ENCODE measurements at regions not wholly inside any gene's neighbourhood (a gene's known extent, or its start where the extent isn't known, plus 50 kb on each side); places are given as distances from the start of the nearest gene placed in this dataset.

- WGBS (ENCODE audit: insufficient coverage, low lambda C conversion rate), result no CpG with 5 or more reads among the region's 10 CpGs
- no peak overlapping the region for H3K27ac ChIP-seq (ENCODE audit: low read length)
- no peak overlapping the region for H3K4me3 ChIP-seq (ENCODE audit: low read length)
Observed at GRCh38 chr7:27361522-27361921, 118.9 kb downstream of the EVX1 start.

DNA sequence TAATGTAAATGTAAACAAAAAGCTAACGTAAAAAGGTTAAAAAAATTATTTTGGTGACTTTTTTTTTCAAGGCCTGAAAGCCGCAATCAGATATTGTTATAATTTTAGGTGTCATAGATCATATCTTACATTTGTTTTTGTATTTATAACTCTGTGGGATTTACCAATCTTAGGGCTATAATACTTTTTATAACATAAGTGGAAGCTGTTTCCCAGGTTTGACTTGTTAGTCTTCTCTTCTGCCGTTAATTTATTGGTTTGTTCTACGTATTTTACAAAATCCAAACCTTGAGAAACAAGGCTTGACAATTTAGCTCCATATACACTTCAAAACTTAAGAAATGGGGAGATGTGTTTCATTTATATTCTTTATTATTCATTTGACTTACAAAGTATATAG lies 119.4 kb downstream of the EVX1 start:
- Histone ChIP-seq H3K9me3 (ENCODE audit: control insufficient read depth, low read depth, low read length) (no peaks in the 10 kb centered on the region), H3K4me1 (ENCODE audit: control insufficient read depth, insufficient read depth, low read length) (no peaks in the 10 kb centered on the region), H3K27me3 (ENCODE audit: control insufficient read depth, insufficient read depth, low read length) (no peaks in the 10 kb centered on the region), H3K36me3 (ENCODE audit: control insufficient read depth, insufficient read depth, low read length) (no peaks in the 10 kb centered on the region), H3K27ac (ENCODE audit: low read length) (no peak overlapping the region), H3K4me3 (ENCODE audit: low read length) (no peak overlapping the region)
- 80% methylated on average over 2 of the region's 4 CpGs for WGBS (ENCODE audit: insufficient coverage, low lambda C conversion rate)
- DNase-seq, result no peak

More at GRCh38 chr7:27361522-27361921, 118.9 kb downstream of the EVX1 start:
- DNase-seq, result peak in 1 of 2 donors; percentile 22
- Histone ChIP-seq H3K4me1 (ENCODE audit: control insufficient read depth, insufficient read depth, low read length) (no peaks in the 10 kb centered on the region), H3K27me3 (ENCODE audit: control insufficient read depth, insufficient read depth, low read length) (no peaks in the 10 kb centered on the region), H3K36me3 (ENCODE audit: control insufficient read depth, insufficient read depth, low read length) (no peaks in the 10 kb centered on the region), H3K9me3 (ENCODE audit: control insufficient read depth, low read depth, low read length) (no peaks in the 10 kb centered on the region)

- Histone ChIP-seq H3K9me3 (ENCODE audit: control insufficient read depth, low read depth, low read length) (peaks cover 3% of the 10 kb centered on the region), H3K27ac (ENCODE audit: low read length) (no peak overlapping the region), H3K4me3 (ENCODE audit: low read length) (no peak overlapping the region), H3K36me3 (ENCODE audit: control insufficient read depth, insufficient read depth, low read length) (no peaks in the 10 kb centered on the region), H3K27me3 (ENCODE audit: control insufficient read depth, insufficient read depth, low read length) (no peaks in the 10 kb centered on the region), H3K4me1 (ENCODE audit: control insufficient read depth, insufficient read depth, low read length) (peaks cover 3% of the 10 kb centered on the region)
- peak; percentile 21 to 39 for DNase-seq
- whole genome bisulfite sequencing (ENCODE audit: insufficient coverage, low lambda C conversion rate), result 80% methylated on average over 1 of the region's 4 CpGs
Observed at GRCh38 chr7:27364344-27364758, 121.7 kb downstream of the EVX1 start.

- H3K27ac ChIP-seq (ENCODE audit: low read length), result no peak overlapping the region
- WGBS (ENCODE audit: insufficient coverage, low lambda C conversion rate), result no CpG with 5 or more reads among the region's 4 CpGs
- peaks cover 3% of the 10 kb centered on the region for H3K9me3 ChIP-seq (ENCODE audit: control insufficient read depth, low read depth, low read length)
- H3K4me3 ChIP-seq (ENCODE audit: low read length), result no peak overlapping the region
- DNase-seq, result peak; percentile 39 to 54
- H3K36me3 ChIP-seq (ENCODE audit: control insufficient read depth, insufficient read depth, low read length), result no peaks in the 10 kb centered on the region
- peaks cover 3% of the 10 kb centered on the region for H3K4me1 ChIP-seq (ENCODE audit: control insufficient read depth, insufficient read depth, low read length)
- H3K27me3 ChIP-seq (ENCODE audit: control insufficient read depth, insufficient read depth, low read length), result no peaks in the 10 kb centered on the region
Observed at GRCh38 chr7:27367179-27367932, 124.8 kb downstream of the EVX1 start.

- Histone ChIP-seq H3K27me3 (ENCODE audit: control insufficient read depth, insufficient read depth, low read length) (no peaks in the 10 kb centered on the region), H3K36me3 (ENCODE audit: control insufficient read depth, insufficient read depth, low read length) (no peaks in the 10 kb centered on the region), H3K27ac (ENCODE audit: low read length) (no peak overlapping the region), H3K9me3 (ENCODE audit: control insufficient read depth, low read depth, low read length) (peaks cover 3% of the 10 kb centered on the region), H3K4me1 (ENCODE audit: control insufficient read depth, insufficient read depth, low read length) (peaks cover 3% of the 10 kb centered on the region), H3K4me3 (ENCODE audit: low read length) (no peak overlapping the region)
- no peak for DNase-seq
- WGBS (ENCODE audit: insufficient coverage, low lambda C conversion rate), result no CpG with 5 or more reads among the region's 4 CpGs
Observed at GRCh38 chr7:27367933-27368549, 125.4 kb downstream of the EVX1 start.

- H3K27me3 ChIP-seq (ENCODE audit: control insufficient read depth, insufficient read depth, low read length), result peaks cover 8% of the 10 kb centered on the region
- no peak overlapping the region for H3K27ac ChIP-seq (ENCODE audit: low read length)
- H3K36me3 ChIP-seq (ENCODE audit: control insufficient read depth, insufficient read depth, low read length), result no peaks in the 10 kb centered on the region
- DNase-seq, result no peak
- no peaks in the 10 kb centered on the region for H3K4me1 ChIP-seq (ENCODE audit: control insufficient read depth, insufficient read depth, low read length)
- WGBS (ENCODE audit: insufficient coverage, low lambda C conversion rate), result 86% methylated on average over 3 of the region's 6 CpGs
- H3K9me3 ChIP-seq (ENCODE audit: control insufficient read depth, low read depth, low read length), result peaks cover 3% of the 10 kb centered on the region
- no peak overlapping the region for H3K4me3 ChIP-seq (ENCODE audit: low read length)
Observed at GRCh38 chr7:27374958-27375841, 132.6 kb downstream of the EVX1 start.

DNA sequence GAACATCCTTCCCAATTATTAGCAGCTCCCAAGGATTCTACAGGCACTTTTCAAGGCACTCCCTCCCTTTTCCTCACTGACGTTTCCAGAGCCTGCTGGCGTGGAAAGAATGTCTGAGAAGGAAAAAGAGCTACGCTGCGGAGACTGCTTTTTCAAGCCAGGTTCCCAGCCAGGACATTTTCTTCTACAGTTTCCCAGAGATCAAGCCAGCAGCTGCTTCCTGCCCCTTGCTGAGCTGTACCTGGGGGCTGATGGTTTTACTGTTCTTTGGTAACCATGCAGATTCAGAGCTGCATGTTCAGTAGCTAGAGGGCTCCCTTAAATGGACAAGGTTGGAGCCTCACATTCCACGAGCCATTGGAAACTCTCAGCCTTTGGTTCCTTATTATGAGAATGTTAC lies 133.4 kb downstream of the EVX1 start:
- peaks cover 3% of the 10 kb centered on the region for H3K9me3 ChIP-seq (ENCODE audit: control insufficient read depth, low read depth, low read length)
- no peaks in the 10 kb centered on the region for H3K36me3 ChIP-seq (ENCODE audit: control insufficient read depth, insufficient read depth, low read length)
- no peaks in the 10 kb centered on the region for H3K4me1 ChIP-seq (ENCODE audit: control insufficient read depth, insufficient read depth, low read length)
- no peak overlapping the region for H3K27ac ChIP-seq (ENCODE audit: low read length)
- H3K4me3 ChIP-seq (ENCODE audit: low read length), result no peak overlapping the region
- no peak for DNase-seq
- no CpG with 5 or more reads among the region's 5 CpGs for WGBS (ENCODE audit: insufficient coverage, low lambda C conversion rate)
- peaks cover 8% of the 10 kb centered on the region for H3K27me3 ChIP-seq (ENCODE audit: control insufficient read depth, insufficient read depth, low read length)

GRCh38 chr7:27377988-27378387 lies 135.4 kb downstream of the EVX1 start:
- peaks cover 8% of the 10 kb centered on the region for H3K27me3 ChIP-seq (ENCODE audit: control insufficient read depth, insufficient read depth, low read length)

GRCh38 chr7:27382307-27382706 lies 139.7 kb downstream of the EVX1 start:
- WGBS (ENCODE audit: insufficient coverage, low lambda C conversion rate), result no CpG with 5 or more reads among the region's 4 CpGs

More at GRCh38 chr7:27377988-27378387, 135.4 kb downstream of the EVX1 start:
- H3K4me1 ChIP-seq (ENCODE audit: control insufficient read depth, insufficient read depth, low read length), result no peaks in the 10 kb centered on the region
- WGBS (ENCODE audit: insufficient coverage, low lambda C conversion rate), result 100% methylated on average over 1 of the region's 8 CpGs
- no peaks in the 10 kb centered on the region for H3K36me3 ChIP-seq (ENCODE audit: control insufficient read depth, insufficient read depth, low read length)
- no peak for DNase-seq
- no peak overlapping the region for H3K27ac ChIP-seq (ENCODE audit: low read length)
- peaks cover 3% of the 10 kb centered on the region for H3K9me3 ChIP-seq (ENCODE audit: control insufficient read depth, low read depth, low read length)
- H3K4me3 ChIP-seq (ENCODE audit: low read length), result no peak overlapping the region

DNA sequence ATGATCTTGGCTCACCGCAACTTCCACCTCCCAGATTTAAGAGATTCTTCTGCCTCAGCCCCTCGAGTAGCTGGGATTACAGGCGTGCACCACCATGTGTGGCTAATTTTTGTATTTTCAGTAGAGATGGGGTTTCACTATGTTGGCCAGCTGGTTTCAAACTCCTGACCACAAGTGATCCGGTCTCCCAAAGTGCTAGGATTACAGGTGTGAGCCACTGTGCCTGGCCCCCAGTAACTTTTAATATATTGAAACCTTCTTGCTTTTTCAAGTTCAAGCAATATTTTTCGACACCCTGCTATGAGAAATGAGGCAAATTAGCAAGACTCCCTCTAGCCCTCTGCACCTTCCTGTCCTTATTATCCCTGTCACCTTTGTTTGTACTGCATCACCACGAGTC lies 144.0 kb downstream of the EVX1 start:
- Histone ChIP-seq H3K9me3 (ENCODE audit: control insufficient read depth, low read depth, low read length) (no peaks in the 10 kb centered on the region), H3K4me1 (ENCODE audit: control insufficient read depth, insufficient read depth, low read length) (no peaks in the 10 kb centered on the region), H3K27ac (ENCODE audit: low read length) (no peak overlapping the region), H3K36me3 (ENCODE audit: control insufficient read depth, insufficient read depth, low read length) (no peaks in the 10 kb centered on the region), H3K4me3 (ENCODE audit: low read length) (no peak overlapping the region), H3K27me3 (ENCODE audit: control insufficient read depth, insufficient read depth, low read length) (peaks cover 12% of the 10 kb centered on the region)
- DNase-seq, result no peak
- WGBS (ENCODE audit: insufficient coverage, low lambda C conversion rate), result 90% methylated on average over 2 of the region's 6 CpGs

More at GRCh38 chr7:27382307-27382706, 139.7 kb downstream of the EVX1 start:
- no peaks in the 10 kb centered on the region for H3K9me3 ChIP-seq (ENCODE audit: control insufficient read depth, low read depth, low read length)
- H3K4me1 ChIP-seq (ENCODE audit: control insufficient read depth, insufficient read depth, low read length), result no peaks in the 10 kb centered on the region
- no peak overlapping the region for H3K27ac ChIP-seq (ENCODE audit: low read length)
- no peak for DNase-seq
- H3K4me3 ChIP-seq (ENCODE audit: low read length), result no peak overlapping the region
- peaks cover 11% of the 10 kb centered on the region for H3K27me3 ChIP-seq (ENCODE audit: control insufficient read depth, insufficient read depth, low read length)
- no peaks in the 10 kb centered on the region for H3K36me3 ChIP-seq (ENCODE audit: control insufficient read depth, insufficient read depth, low read length)

Measured in large intestine (tissue), 3 donors.